PC-3 (cell line): ENCODE measurements at regions not wholly inside any gene's neighbourhood (a gene's known extent, or its start where the extent isn't known, plus 50 kb on each side); places are given as distances from the start of the nearest gene placed in this dataset.

Experiments
- ATAC-seq: fragments of 200-7000 bp; cut with Tn5 transposase; 2 replicates; pipeline ENCODE4 v1.9.1; 2020; ENCODE audit warnings: mild to moderate bottlenecking, moderate library complexity
- BruUV-seq: library from RNA; stranded (reverse); fragments of 400-500 nt; replicated peaks from 2 replicates; lab custom pipeline; 2021; lab: Mats Ljungman, UMichigan
- CTCF ChIA-PET: fragments of 300-600 bp; sonication (Branson Sonifier 250); formaldehyde crosslinking; loops from one replicate; lab custom pipeline; 2022; ENCODE audit warnings: antibody characterized with exemption; lab: Charles Lee
- POLR2A ChIA-PET: fragments of 300-600 bp; sonication (Branson Sonifier 250); formaldehyde crosslinking; loops from one replicate; lab custom pipeline; 2022; ENCODE audit warnings: antibody characterized with exemption; ENCODE audit not compliant: unreplicated experiment; lab: Charles Lee
- DNase-seq: peaks from one replicate; pipeline ENCODE4 v3.0.0-alpha.2; 2015
- H2AFZ ChIP-seq: fragments of 300-600 bp; sonication (generic); 2 replicates; pipeline ENCODE4 v1.6.0; 2016; ENCODE audit warnings: antibody characterized with exemption, low read length
- H3F3A ChIP-seq: fragments of 300-600 bp; sonication (generic); one replicate; pipeline ENCODE4 v1.6.0; 2017; ENCODE audit warnings: antibody characterized with exemption, low read length, control low read depth, mild to moderate bottlenecking; ENCODE audit not compliant: unreplicated experiment
- H3K27ac ChIP-seq: fragments of 300-600 bp; sonication (generic); 2 replicates; pipeline ENCODE4 v1.5.1; 2016; ENCODE audit warnings: mild to moderate bottlenecking, low read length
- H3K27me3 ChIP-seq: fragments of 300-600 bp; sonication (generic); 2 replicates; pipeline ENCODE4 v1.6.1; 2016; ENCODE audit warnings: low read length, mixed read lengths
- H3K36me3 ChIP-seq: fragments of 300-600 bp; sonication (generic); 2 replicates; pipeline ENCODE4 v1.6.1; 2016; ENCODE audit warnings: low read depth, mixed run types, low read length, mixed read lengths
- H3K4me1 ChIP-seq: fragments of 300-600 bp; sonication (generic); 2 replicates; pipeline ENCODE4 v1.5.1; 2016; ENCODE audit warnings: low read length; ENCODE audit not compliant: insufficient read depth
- H3K4me2 ChIP-seq: fragments of 300-600 bp; sonication (generic); 2 replicates; pipeline ENCODE4 v1.6.0; 2016; ENCODE audit warnings: low read length
- H3K4me3 ChIP-seq: fragments of 300-600 bp; sonication (generic); 2 replicates; pipeline ENCODE4 v1.5.1; 2016; ENCODE audit warnings: mild to moderate bottlenecking, low read length, mixed read lengths
- H3K79me2 ChIP-seq: fragments of 300-600 bp; sonication (generic); 2 replicates; pipeline ENCODE4 v1.6.1; 2017; ENCODE audit warnings: low read length, mixed read lengths
- H3K9ac ChIP-seq: fragments of 300-600 bp; sonication (generic); 2 replicates; pipeline ENCODE4 v1.6.0; 2016; ENCODE audit warnings: mild to moderate bottlenecking, low read length
- H3K9me2 ChIP-seq: fragments of 300-600 bp; sonication (generic); replicated peaks from 2 replicates; pipeline ENCODE4 v1.6.1; 2016; ENCODE audit warnings: mixed run types, low read length, mixed read lengths
- H3K9me3 ChIP-seq: fragments of 300-600 bp; sonication (generic); 2 replicates; pipeline ENCODE4 v1.6.1; 2016; ENCODE audit warnings: low read length, mixed read lengths
- H4K20me1 ChIP-seq: fragments of 300-600 bp; sonication (generic); 2 replicates; pipeline ENCODE4 v1.6.1; 2016; ENCODE audit warnings: low read length, mixed read lengths
- EZH2 ChIP-seq: fragments of 300-600 bp; sonication (generic); IDR thresholded peaks from one replicate; pipeline ENCODE4 v1.6.1; 2017; ENCODE audit warnings: antibody characterized with exemption, mild to moderate bottlenecking, low read length; ENCODE audit not compliant: unreplicated experiment
- EZH2phosphoT487 ChIP-seq: fragments of 300-600 bp; sonication (generic); IDR thresholded peaks from 2 replicates; pipeline ENCODE4 v1.6.1; 2018; ENCODE audit warnings: mild to moderate bottlenecking, antibody characterized with exemption, low read length, borderline replicate concordance
- intact Hi-C: fragments of 100-400 bp; cut with micrococcal nuclease; formaldehyde crosslinking; loops from 2 replicates; pipeline ENCODE4 v1.9.0; 2023
- TF ChIP-seq, protein P1 (sequence below): fragments of 300-600 bp; sonication (generic); conservative IDR thresholded peaks from 2 replicates; pipeline ENCODE4 v1.5.1; 2017; ENCODE audit warnings: antibody characterized with exemption, low read depth, mild to moderate bottlenecking, low read length

DNA sequence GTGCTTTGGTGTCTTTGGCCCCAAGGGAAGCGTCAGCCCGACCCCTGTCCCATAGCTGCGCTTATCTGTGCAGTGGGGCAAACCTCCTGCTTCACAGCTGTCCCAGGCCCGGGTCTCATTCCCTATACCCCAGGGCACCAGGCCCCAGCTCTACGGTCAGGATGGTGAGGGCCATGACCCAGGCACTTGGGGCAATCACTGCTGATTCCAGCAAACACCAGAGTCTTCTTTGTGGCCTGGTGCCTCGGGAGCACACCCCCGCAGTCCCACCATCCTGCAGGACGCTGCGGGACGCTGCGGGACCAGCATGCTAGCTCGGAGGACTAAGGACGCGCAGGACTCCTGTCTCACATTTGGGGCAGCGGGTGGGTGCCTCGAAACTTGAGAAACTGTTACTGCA, 116.9 kb upstream of the HDAC4 start:
- POLR2A ChIA-PET = interaction anchor here (0.5 kb wide), 1 partner anchor 183 kb away, joined by 5 read pairs; no protein-coding TSS in a partner anchor
- Histone ChIP-seq H3K36me3 (no peaks in the 10 kb centered on the region), H3F3A (no peaks in the 10 kb centered on the region), H3K79me2 (no peaks in the 10 kb centered on the region), H3K9me3 (no peaks in the 10 kb centered on the region), H3K4me1 (no peaks in the 10 kb centered on the region), H3K9ac (no peak overlapping the region), H4K20me1 (no peaks in the 10 kb centered on the region), H3K27me3 (peaks cover 33% of the 10 kb centered on the region), H3K9me2 (no peaks in the 10 kb centered on the region), H3K27ac (no peak overlapping the region), H3K4me3 (no peak overlapping the region), H2AFZ (no peak overlapping the region), H3K4me2 (no peak overlapping the region)
- CTCF ChIA-PET = no interaction called here
- no TSS peak for BruUV-seq
- ATAC-seq (no peak), DNase-seq (no peak)
- TF ChIP-seq, protein P1, sequence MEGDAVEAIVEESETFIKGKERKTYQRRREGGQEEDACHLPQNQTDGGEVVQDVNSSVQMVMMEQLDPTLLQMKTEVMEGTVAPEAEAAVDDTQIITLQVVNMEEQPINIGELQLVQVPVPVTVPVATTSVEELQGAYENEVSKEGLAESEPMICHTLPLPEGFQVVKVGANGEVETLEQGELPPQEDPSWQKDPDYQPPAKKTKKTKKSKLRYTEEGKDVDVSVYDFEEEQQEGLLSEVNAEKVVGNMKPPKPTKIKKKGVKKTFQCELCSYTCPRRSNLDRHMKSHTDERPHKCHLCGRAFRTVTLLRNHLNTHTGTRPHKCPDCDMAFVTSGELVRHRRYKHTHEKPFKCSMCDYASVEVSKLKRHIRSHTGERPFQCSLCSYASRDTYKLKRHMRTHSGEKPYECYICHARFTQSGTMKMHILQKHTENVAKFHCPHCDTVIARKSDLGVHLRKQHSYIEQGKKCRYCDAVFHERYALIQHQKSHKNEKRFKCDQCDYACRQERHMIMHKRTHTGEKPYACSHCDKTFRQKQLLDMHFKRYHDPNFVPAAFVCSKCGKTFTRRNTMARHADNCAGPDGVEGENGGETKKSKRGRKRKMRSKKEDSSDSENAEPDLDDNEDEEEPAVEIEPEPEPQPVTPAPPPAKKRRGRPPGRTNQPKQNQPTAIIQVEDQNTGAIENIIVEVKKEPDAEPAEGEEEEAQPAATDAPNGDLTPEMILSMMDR = no peak
- TF ChIP-seq EZH2phosphoT487 = no peak
- TF ChIP-seq EZH2 = no peak
- intact Hi-C loops = no loop called here

DNA sequence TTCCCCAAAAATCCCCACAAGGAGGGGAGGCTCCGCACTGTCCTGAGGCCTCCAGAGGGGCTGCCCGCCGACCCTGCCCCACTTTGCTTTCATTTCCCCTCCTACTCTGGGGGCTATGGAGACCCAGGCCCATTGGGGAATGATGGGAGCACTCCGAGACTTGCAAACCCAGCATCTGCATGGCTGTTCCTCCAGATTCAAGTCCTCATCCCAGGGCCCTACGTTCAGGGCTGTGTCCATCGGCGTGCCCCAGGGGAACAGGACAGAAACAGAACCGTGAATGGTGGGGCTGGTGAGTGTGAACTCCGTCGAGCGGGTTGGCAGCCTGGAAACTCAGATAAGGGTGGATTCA, 116.1 kb upstream of the HDAC4 start:
- Histone ChIP-seq H3K4me2 (no peak overlapping the region), H3K27me3 (peaks cover 33% of the 10 kb centered on the region), H3K4me1 (no peaks in the 10 kb centered on the region), H3F3A (no peaks in the 10 kb centered on the region), H3K9me3 (no peaks in the 10 kb centered on the region), H3K9me2 (no peaks in the 10 kb centered on the region), H3K4me3 (no peak overlapping the region), H3K9ac (no peak overlapping the region), H3K36me3 (no peaks in the 10 kb centered on the region), H3K79me2 (no peaks in the 10 kb centered on the region), H4K20me1 (no peaks in the 10 kb centered on the region), H2AFZ (no peak overlapping the region), H3K27ac (no peak overlapping the region)
- ChIA-PET POLR2A (no interaction called here), CTCF (no interaction called here)
- no peak for DNase-seq
- ATAC-seq = no peak
- intact Hi-C loops = no loop called here
- TF ChIP-seq, protein P1 = no peak
- TF ChIP-seq EZH2 = no peak
- no peak for TF ChIP-seq EZH2phosphoT487
- no TSS peak for BruUV-seq

DNA sequence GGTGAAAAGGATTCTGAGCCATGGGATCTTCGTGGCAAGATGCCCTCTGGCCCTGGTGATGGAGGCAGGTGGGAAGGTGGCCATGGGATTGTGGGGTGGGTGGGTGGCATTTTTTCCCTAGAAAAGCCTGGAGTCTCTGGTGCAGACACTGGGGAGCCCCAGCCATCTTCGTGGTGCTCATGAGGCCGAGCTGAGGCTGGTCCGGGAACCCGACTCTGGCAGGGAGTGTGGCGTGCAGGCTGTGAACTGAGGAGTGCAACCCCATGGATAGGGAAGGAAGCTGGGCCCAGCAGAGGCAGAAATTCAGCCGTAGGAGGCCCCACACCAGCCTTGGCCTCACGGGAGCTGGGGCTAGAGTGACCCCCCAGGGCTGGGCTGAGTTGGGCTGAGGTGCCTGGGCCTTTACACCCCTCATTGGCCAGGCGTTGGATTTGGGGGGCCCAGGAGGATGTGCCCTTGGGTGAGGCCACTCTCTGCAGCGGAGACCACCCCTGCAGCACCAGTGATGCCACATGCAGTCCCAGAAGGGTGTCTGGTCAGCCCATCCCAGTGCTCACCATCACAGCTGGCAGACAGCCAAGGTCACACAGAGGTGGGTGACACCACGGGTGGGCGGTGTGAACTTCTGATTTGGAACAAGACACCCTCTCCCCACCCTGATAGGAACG, 115.6 kb upstream of the HDAC4 start:
- intact Hi-C loops = no loop called here
- Histone ChIP-seq H3K79me2 (no peaks in the 10 kb centered on the region), H3K4me1 (no peaks in the 10 kb centered on the region), H2AFZ (no peak overlapping the region), H4K20me1 (no peaks in the 10 kb centered on the region), H3K4me3 (no peak overlapping the region), H3K27ac (no peak overlapping the region), H3K4me2 (no peak overlapping the region), H3K27me3 (peaks cover 31% of the 10 kb centered on the region), H3K36me3 (no peaks in the 10 kb centered on the region), H3K9ac (no peak overlapping the region), H3K9me3 (no peaks in the 10 kb centered on the region), H3K9me2 (no peaks in the 10 kb centered on the region), H3F3A (no peaks in the 10 kb centered on the region)
- ATAC-seq = no peak
- CTCF ChIA-PET = no interaction called here
- DNase-seq = no peak
- BruUV-seq = no TSS peak
- TF ChIP-seq EZH2 (no peak), EZH2phosphoT487 (no peak)
- TF ChIP-seq, protein P1 = no peak
- POLR2A ChIA-PET = no interaction called here
